Neuron (in vitro differentiated cells): ENCODE measurements at regions not wholly inside any gene's neighbourhood (a gene's known extent, or its start where the extent isn't known, plus 50 kb on each side); places are given as distances from the start of the nearest gene placed in this dataset.

Experiments
- H2AFZ ChIP-seq: one replicate; pipeline ENCODE4 v1.6.1; 2013; ENCODE audit warnings: low read depth, mild to moderate bottlenecking, inconsistent platforms, low read length, moderate library complexity
- H3K27me3 ChIP-seq: one replicate; pipeline ENCODE4 v1.6.1; 2013; ENCODE audit warnings: low read length; ENCODE audit not compliant: insufficient read depth
- H3K36me3 ChIP-seq: one replicate; pipeline ENCODE4 v1.6.1; 2013; ENCODE audit warnings: low read length; ENCODE audit not compliant: insufficient read depth
- H3K4me1 ChIP-seq: one replicate; pipeline ENCODE4 v1.6.1; 2013; ENCODE audit warnings: low read length; ENCODE audit not compliant: insufficient read depth
- H3K4me3 ChIP-seq: 2 replicates; pipeline ENCODE4 v1.5.1; 2013; ENCODE audit warnings: mild to moderate bottlenecking, low read length, moderate library complexity
- H3K9me3 ChIP-seq: one replicate; pipeline ENCODE4 v1.6.1; 2013; ENCODE audit warnings: low read length

- peaks cover 3% of the 10 kb centered on the region for H3K4me1 ChIP-seq
- H2AFZ ChIP-seq, result no peak overlapping the region
- H3K9me3 ChIP-seq, result no peaks in the 10 kb centered on the region
- H3K4me3 ChIP-seq, result no peak overlapping the region
- H3K36me3 ChIP-seq, result no peaks in the 10 kb centered on the region
- no peaks in the 10 kb centered on the region for H3K27me3 ChIP-seq
Observed at GRCh38 chr6:134740027-134740373, 209.9 kb downstream of the ALDH8A1 start.

DNA sequence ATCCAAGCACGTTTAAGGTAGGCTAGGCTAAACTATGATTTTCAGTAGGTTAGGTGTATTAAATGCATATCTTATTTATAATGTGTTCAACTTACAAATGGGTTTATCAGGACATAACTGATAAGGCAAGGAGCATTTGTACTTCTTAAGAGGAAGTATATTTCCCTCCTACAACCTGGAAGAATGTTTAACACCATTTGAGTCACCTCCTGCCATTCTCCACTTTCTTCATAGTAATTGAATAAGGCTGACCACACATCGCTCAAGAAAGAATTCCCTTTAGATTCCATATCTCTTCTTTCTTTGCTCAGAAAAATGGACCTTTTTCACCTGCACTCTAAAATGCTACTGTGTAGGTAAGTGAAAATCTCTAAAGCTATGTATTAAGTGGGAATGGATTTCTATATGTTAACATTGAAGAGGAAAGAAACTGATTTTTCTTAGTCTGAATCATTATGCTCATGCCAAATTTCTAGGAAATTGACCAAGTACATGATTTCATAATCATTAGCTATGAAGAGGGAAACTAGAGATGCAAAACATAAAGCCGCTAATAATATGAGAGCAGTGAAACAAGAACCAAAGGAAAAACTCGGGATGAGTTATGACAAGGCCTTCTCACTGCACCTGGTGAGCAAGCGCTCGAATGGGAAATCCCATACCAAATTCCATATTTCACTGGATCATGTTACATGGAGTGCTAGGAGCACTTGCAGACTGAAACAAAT, 210.4 kb downstream of the ALDH8A1 start:
- no peaks in the 10 kb centered on the region for H3K36me3 ChIP-seq
- H2AFZ ChIP-seq, result no peak overlapping the region
- H3K4me1 ChIP-seq, result peaks cover 3% of the 10 kb centered on the region
- no peaks in the 10 kb centered on the region for H3K9me3 ChIP-seq
- no peaks in the 10 kb centered on the region for H3K27me3 ChIP-seq
- no peak overlapping the region for H3K4me3 ChIP-seq

- no peak overlapping the region for H3K4me3 ChIP-seq
- peaks cover 3% of the 10 kb centered on the region for H3K4me1 ChIP-seq
- no peaks in the 10 kb centered on the region for H3K27me3 ChIP-seq
- H3K36me3 ChIP-seq, result no peaks in the 10 kb centered on the region
- H3K9me3 ChIP-seq, result no peaks in the 10 kb centered on the region
- no peak overlapping the region for H2AFZ ChIP-seq
Observed at GRCh38 chr6:134738211-134738885, 211.6 kb downstream of the ALDH8A1 start.

GRCh38 chr6:134735461-134735860, 214.4 kb downstream of the ALDH8A1 start:
- Histone ChIP-seq H3K9me3 (no peaks in the 10 kb centered on the region), H2AFZ (no peak overlapping the region), H3K36me3 (no peaks in the 10 kb centered on the region), H3K27me3 (no peaks in the 10 kb centered on the region), H3K4me3 (no peak overlapping the region), H3K4me1 (no peaks in the 10 kb centered on the region)

GRCh38 chr6:134734312-134734869, 215.5 kb downstream of the ALDH8A1 start:
- Histone ChIP-seq H2AFZ (no peak overlapping the region), H3K36me3 (no peaks in the 10 kb centered on the region), H3K4me3 (no peak overlapping the region), H3K4me1 (no peaks in the 10 kb centered on the region), H3K27me3 (no peaks in the 10 kb centered on the region), H3K9me3 (no peaks in the 10 kb centered on the region)

DNA sequence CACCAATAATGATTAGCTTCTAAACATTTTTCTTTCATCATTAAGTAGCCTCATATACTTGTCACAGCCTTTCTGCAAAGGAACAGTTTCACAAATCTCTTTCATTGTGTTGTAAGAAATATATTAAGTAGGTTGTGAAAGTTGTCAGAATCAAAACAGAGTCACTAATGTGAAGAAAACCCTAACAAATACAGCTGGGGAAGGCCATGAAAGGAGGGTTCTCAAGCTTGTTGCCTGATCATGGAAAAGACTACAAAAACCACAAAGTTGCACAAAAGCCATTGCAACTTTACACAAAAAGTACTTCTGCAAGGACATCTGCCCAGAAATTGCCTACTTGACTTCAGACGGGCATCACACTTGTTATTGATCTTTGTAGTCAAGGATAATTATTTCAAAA, 216.1 kb downstream of the ALDH8A1 start:
- no peaks in the 10 kb centered on the region for H3K27me3 ChIP-seq
- no peak overlapping the region for H2AFZ ChIP-seq
- H3K4me3 ChIP-seq, result no peak overlapping the region
- H3K9me3 ChIP-seq, result no peaks in the 10 kb centered on the region
- no peaks in the 10 kb centered on the region for H3K4me1 ChIP-seq
- H3K36me3 ChIP-seq, result no peaks in the 10 kb centered on the region

DNA sequence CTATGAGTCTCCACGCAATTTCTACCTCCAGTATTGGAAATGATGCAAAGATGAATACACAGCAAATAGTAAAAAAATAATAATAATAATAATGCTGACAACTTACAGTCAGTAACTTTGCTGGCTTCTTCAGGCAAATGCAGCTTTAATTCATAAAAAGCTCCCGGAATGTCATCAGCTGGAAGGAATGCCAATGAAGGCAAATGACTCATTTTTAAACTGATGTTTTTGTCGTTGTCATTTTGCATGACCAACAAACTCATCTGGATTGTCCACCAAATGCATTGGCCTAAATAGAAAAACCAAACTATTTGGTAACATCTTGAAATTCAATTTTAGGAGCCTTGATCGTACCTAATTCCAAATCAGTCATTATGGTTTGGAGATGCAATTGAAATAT, 217.1 kb downstream of the ALDH8A1 start:
- H3K36me3 ChIP-seq, result no peaks in the 10 kb centered on the region
- no peaks in the 10 kb centered on the region for H3K27me3 ChIP-seq
- H3K9me3 ChIP-seq, result no peaks in the 10 kb centered on the region
- H2AFZ ChIP-seq, result no peak overlapping the region
- H3K4me1 ChIP-seq, result no peaks in the 10 kb centered on the region
- H3K4me3 ChIP-seq, result no peak overlapping the region

GRCh38 chr6:134731615-134732014, 218.3 kb downstream of the ALDH8A1 start:
- Histone ChIP-seq H3K9me3 (no peaks in the 10 kb centered on the region), H3K4me1 (no peaks in the 10 kb centered on the region), H3K27me3 (no peaks in the 10 kb centered on the region), H3K4me3 (no peak overlapping the region), H2AFZ (no peak overlapping the region), H3K36me3 (no peaks in the 10 kb centered on the region)

GRCh38 chr6:134730013-134730412, 219.9 kb downstream of the ALDH8A1 start:
- H3K4me3 ChIP-seq, result no peak overlapping the region
- H2AFZ ChIP-seq, result no peak overlapping the region
- no peaks in the 10 kb centered on the region for H3K27me3 ChIP-seq
- no peaks in the 10 kb centered on the region for H3K36me3 ChIP-seq
- H3K9me3 ChIP-seq, result no peaks in the 10 kb centered on the region
- no peaks in the 10 kb centered on the region for H3K4me1 ChIP-seq

- Histone ChIP-seq H3K36me3 (no peaks in the 10 kb centered on the region), H2AFZ (no peak overlapping the region), H3K4me1 (no peaks in the 10 kb centered on the region), H3K27me3 (no peaks in the 10 kb centered on the region), H3K9me3 (no peaks in the 10 kb centered on the region), H3K4me3 (no peak overlapping the region)
Observed at GRCh38 chr6:134729561-134729960, 220.3 kb downstream of the ALDH8A1 start.

DNA sequence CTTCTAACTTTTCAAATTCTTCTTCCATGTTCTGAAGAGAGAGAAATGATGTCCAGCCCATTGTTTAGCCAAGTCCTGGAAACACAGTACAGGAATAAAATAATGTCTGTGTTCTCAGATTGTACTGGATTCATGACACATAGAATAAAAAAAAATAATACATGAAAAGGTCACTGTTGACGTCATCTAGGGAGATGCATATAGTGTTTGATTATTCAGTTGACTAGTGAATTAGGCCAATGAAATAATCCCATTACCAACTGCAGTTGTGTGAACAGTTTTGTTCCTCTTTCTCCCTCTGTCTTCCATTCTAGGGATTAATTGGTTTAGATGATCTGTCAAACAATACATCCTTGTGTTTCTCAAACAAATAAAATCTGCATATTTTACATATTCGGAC, 222.8 kb downstream of the ALDH8A1 start:
- H3K27me3 ChIP-seq, result no peaks in the 10 kb centered on the region
- no peaks in the 10 kb centered on the region for H3K36me3 ChIP-seq
- no peak overlapping the region for H3K4me3 ChIP-seq
- no peaks in the 10 kb centered on the region for H3K9me3 ChIP-seq
- H2AFZ ChIP-seq, result no peak overlapping the region
- H3K4me1 ChIP-seq, result no peaks in the 10 kb centered on the region

DNA sequence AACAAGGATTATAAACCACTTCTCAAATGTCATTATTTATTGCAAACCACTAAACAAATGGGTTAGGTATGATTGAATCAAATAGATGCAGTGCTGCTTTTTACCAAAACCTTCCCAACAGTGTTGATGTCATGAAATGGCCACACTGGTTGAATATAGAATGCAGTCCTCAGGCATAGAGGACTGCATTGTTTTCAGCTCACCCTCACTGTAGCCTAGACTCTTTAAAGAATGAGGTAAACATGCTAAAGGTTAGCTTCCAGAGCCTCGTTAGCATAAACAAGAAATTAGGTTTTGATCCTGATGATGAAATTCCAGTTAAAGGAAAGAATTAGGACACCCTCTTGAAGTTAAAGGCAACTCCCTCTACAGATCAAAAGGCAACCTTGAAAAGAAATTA, 224.3 kb downstream of the ALDH8A1 start:
- H3K9me3 ChIP-seq, result no peaks in the 10 kb centered on the region
- H3K4me1 ChIP-seq, result no peaks in the 10 kb centered on the region
- H2AFZ ChIP-seq, result no peak overlapping the region
- no peaks in the 10 kb centered on the region for H3K36me3 ChIP-seq
- H3K4me3 ChIP-seq, result no peak overlapping the region
- H3K27me3 ChIP-seq, result no peaks in the 10 kb centered on the region

- H3K36me3 ChIP-seq, result no peaks in the 10 kb centered on the region
- H3K4me3 ChIP-seq, result no peak overlapping the region
- H3K4me1 ChIP-seq, result no peaks in the 10 kb centered on the region
- H2AFZ ChIP-seq, result no peak overlapping the region
- H3K27me3 ChIP-seq, result no peaks in the 10 kb centered on the region
- no peaks in the 10 kb centered on the region for H3K9me3 ChIP-seq
Observed at GRCh38 chr6:134724771-134725340, 225.0 kb downstream of the ALDH8A1 start.
